ENCODE measurements at regions not wholly inside any gene's neighbourhood (a gene's known extent, or its start where the extent isn't known, plus 50 kb on each side); places are given as distances from the start of the nearest gene placed in this dataset.
"Not testable (repeated sequence)": the region's sequence is repeated elsewhere in the genome, so short reads cannot be mapped to it uniquely, and the experiment has no call there.

DNA sequence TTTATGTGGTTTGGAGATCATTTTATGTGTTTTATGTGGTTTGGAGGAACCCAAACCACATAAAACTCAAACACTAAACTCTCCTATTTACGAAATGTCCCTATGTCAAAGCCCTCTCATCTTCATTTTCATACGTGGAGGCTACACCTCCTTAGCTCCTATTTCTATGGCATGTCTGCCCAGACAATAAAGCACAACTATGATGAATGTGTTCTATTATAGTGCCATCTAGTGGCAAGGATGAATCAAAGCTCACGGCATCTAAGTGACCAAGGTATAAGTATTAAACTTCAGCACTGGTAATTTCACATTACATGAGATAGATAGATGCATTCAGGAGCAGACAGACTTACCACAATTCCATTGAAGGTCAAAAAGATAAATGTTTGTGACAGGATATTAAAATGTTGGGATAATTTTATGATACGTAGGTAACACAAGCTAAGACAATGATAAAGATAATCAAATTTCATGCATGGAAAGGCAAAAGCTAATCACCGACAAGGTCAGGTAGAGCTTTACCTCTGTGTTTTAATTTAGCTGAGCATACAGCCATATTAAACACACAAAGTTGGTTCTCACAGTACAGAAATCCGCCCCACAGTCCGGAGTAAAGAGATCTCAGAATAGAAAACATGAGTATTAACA lies 130.6 kb upstream of the FHIT start:
- DNase-seq = peak; percentile 44

DNA sequence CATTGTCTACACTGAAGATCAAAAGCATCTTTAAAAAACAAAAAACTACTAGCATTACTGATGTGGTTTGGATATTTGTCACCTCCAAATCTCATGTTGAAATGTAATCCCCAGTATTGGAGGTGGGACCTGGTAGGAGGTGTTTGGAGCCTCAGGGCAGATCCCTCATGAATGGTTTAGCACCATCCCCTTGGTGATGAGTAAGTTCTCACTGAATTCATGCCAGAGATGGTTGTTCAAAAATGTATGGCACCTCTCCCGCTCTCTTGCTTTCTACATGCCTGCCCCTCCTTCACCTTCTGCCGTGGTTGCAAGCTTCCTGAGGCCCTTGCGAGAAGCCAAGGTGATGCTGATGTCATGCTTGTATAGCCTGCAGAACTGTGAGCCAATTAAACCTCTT lies 136.6 kb upstream of the FHIT start:
- DNase-seq = no peak

DNA sequence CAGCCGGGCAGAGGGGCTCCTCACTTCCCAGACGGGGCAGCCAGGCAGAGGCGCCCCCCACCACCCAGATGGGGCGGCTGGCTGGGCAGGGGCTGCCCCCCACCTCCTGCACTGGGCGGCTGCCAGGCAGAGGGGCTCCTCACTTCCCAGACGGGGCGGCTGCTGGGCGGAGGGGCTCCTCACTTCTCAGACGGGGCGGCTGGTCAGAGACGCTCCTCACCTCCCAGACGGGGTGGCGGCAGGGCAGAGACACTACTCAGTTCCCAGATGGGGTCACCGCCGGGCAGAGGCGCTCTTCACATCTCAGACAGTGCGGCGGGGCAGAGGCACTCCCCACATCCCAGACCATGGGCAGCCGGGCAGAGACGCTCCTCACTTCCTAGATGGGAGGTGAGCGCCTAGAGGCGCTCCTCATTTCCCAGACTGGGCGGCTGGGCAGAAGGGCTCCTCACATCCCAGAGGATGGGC lies 142.3 kb upstream of the FHIT start:
- not testable (repeated sequence) for DNase-seq

DNA sequence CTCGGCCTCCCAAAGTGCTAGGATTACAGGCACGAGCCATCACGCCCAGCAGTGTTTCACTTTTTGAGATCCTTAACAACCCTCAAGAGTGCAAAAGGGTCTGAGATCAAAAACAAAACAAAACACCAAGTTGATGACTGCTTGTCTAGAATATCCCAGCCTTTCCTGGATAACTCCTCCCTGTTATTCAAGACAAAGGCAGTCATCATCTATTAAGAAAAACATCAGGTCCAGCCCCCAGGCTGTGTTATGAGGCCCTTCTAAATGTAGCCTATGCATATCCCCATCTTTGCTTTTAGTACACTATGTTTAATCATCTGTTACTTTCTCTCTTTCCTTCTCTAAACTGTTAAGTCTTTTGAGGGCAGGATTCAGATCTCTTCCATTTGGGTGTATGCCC lies 150.1 kb upstream of the FHIT start:
- no peak for DNase-seq

DNA sequence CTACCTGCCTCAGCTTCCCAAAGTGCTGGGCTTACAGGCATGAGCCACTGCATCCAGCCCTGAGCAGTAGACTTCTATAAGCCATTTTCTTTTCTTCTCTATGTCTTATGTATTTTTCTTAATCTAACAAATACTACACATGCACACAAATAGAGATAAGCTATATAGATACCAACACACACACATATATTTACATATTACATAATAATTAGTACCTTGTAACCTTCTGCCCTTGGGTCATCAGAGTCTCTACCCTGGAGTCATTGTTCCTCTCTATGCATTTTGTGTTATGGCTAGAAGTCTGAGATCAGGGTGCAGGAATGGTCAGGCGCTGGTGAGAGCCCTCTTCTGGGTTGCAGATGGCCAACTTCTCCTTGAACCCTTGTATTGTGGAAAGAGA lies 154.0 kb upstream of the PTPRG start:
- no peak for DNase-seq

DNA sequence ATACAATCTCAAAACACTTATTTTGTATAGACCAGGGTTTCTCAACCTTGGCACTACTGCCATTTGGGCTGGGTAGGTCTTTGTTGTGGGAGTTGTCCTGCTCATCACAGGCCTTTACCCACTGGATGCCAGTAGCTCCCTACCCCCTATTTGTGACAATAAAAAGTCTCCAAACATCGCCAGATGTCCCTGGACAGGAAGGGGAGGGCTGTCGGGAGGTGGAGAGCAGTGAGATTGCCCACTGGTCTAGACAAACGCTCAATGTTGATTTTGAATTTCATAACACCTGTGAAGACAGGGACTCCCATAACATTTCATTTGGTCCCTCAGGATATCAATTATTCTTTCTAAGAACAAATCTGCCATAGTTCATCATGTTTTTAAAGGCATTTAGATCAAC lies 151.7 kb upstream of the PTPRG start:
- DNase-seq = no peak

DNA sequence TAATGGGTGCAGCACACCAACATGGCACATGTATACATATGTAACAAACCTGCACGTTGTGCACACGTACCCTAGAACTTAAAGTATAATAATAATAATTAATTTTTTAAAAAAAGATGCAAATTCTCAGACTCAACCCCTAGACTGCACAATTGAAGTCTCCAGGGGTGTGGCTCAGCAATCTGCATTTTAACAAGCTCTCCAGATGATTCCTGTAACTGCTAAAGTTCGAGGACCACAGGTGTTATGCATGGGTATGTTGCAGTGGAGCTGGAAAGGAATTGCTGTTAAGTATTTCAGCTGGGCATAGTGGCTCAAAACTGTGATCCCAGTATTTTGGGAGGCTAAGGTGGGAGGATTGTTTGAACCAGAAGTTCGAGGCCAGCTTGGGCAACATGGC lies 151.0 kb upstream of the PTPRG start:
- DNase-seq = not testable (repeated sequence)

DNA sequence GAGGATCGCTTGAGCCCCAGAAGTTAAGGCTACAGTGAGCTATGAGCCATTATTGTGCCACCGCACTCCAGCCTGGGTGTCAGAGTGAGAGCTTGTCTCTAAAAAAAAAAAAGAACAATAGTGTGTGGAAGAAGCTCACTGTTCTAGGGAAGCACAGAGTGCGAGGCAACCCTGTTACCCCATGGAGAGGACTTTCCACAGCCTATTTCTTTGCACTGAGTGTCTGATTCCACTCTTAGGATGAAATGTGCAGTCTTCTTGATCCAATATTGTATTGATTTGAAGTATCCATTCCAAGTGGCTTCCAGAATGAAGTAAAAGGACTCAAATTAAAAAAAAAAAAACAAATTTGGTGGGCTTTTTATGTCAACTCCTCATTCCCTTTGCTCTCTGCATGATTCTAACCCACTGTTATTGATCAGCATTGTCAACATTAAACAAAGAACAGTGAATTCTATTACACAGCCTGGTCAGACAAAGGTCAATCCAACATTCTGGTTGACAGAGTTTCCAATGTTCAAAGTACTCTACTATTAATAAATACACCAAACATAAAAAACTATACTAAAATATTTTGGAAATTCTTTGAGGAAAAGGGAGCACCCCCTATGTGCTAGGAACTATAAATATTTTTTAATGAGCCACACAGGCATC lies 150.2 kb upstream of the PTPRG start:
- DNase-seq = no peak

DNA sequence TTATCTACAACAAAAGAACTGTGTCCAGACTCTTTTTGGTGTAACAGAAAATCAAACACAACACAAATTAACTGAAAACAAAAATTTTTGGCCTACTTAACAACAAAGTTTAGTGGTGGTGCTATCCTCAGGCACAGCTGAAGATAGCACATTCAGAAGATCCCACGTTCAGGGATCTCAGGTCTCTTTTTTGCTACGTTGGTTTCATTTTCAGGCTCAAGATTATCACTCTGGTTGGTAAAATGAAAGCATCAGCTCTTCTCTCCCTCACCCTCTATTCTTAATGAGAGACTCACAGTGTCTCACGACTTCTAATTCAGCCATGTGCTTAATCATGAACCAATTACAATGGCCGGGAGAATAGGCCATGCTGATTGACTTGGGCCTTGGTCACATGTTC lies 146.9 kb upstream of the PTPRG start:
- no peak for DNase-seq

DNA sequence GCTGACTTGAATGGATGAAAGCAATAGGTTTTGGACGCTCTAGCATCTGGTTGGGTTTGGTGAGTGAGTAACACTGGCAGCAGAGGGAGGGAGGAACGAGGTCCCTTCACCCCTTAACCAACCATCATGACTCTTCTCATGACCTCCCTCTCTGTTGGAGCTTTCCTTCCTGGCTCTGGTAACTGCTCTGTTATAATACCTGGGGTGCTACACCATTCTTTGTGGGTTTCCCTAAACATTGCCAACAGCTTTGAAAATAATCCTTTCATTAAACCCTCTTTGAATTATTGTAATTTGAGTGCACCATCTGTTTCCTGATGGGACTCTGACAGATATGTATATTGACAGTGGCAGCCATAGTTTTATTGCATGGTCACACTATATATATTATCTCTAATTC lies 146.2 kb upstream of the PTPRG start:
- DNase-seq = no peak

DNA sequence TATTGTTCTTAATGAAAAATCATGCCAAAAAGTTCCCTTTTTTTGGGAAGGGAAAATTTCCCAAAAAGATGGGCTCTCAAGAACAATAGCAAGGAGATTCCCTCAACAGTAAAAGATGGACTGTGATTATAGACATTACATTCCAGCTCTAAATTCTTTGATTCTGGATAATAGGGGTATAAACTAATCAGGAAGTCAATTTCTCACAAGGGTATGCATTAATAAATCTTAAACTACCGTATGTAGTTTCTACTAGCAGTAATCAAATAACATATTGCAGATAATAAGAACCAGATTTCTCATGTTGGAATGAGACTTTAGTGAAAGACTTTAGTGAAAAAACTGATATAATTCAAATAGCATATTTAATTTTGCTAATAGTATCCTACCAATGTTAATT lies 144.8 kb upstream of the PTPRG start:
- DNase-seq = no peak

DNA sequence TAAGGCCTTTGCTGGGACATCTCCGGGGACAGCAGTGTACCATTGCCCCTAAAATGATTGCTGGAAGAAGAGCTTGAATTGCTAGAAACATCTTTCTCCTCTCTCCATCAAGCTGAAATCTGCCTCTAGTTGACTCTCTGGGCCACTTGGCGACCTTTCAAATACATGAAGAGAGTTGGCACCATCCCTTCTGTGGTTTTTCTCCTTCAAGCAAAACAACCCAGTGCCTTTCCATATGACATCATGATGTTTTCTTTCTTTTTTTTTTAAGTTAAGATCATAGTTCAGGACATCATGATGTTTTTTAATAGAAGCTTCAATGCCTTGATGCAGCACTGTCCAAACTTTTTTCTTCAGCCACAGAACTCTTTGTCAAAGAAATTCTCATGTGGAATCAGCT lies 144.0 kb upstream of the PTPRG start:
- DNase-seq = no peak

DNA sequence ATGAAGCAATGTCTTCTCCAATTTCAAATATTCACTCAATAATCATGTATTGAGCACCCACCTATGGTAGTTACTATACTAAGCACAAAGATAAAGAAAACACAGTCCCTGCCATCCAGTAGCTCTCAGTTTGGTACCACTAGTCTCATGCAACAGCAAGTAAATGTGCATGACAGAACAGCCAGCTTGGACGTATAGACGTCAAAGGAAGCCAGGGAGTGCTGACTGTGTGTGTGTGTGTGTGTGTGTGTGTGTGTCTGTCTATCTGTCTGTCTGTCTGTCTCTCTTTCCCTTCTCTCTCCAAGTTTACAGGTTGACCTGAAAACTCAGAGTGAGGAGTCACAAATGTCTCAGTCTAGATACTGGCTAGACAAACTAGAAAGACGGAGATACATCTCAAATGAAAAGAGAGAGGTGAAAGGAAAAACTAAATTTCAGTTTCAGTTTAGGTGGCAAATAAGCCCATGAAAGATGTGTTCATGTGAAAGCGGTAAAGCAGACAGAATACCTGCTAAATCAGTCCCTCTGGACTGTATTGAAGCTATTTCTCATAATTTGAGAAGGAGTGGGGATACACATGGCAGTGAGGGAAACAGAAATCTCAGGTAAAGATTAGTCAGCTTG lies 141.1 kb upstream of the PTPRG start:
- DNase-seq = no peak

DNA sequence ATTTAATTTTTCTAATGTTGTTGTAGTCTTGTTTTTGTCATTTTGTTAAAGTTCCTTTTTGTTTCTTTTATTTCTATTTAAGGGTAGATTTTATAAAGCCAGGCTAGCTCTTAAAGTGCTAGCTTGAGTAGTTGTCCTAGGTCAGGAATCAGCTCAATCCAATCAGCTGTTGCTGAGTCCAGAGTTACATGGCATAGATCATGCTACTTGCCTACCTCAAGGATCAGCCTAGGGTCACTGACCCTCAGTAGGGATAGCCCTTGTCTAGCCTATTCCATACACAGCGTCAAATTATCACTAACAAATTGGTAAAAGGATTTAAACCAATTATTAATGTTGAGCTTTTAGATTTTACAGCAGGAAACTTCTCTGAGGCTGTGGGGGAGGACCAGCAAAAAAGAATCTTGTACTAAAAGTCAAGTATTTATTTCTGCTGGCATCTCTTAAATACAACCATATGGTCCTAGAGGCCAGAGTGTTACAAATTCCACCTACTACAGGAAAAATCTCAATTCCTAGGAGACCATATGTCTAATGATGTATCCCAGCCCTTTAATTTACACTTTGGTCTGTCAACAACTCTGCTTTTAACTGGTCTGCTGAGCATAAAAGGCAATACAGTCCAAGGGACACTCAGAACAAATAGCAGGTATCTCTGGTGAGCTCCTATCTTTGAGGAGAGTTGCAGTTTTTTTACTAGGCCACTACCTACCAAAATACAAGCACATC lies 138.3 kb upstream of the PTPRG start:
- no peak for DNase-seq

DNA sequence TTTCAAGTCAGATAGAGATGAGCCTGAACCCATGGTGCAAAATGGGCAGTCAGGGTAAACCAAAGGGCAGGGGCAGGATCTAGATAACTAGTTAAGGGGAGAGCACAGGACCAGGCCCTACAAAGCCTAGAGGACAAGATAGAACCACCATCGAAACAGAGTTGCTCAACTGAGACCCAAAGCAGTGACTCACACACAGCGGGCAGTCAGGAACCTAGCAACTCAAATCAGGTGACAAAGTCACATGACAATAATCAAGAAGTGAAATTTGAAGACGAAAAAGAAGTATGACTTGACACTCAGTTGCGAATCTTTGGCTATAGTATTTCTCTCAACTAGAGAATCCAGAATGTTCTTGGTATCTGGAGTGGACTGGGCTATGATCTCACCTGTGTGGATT lies 136.0 kb upstream of the PTPRG start:
- no peak for DNase-seq

DNA sequence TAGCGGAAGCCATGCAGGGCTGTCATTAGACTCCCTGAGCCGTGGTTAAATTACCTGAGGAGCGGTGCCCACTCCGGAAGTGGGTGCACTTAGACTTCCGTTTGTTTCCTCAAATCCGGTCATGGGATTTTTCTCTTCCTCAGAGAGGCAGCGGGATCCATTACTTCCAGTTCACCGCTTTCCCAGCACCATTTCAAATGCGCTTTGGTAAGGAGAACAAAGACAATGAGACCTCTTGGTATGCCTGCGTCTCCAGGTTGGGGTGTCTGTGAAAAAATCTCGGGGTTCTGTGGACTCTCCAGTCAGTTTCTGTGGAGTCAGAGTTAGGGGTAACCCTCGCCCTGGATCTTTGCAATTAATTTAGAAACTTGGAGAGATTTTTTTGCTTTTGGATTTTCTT lies 132.3 kb upstream of the PTPRG start:
- no peak for DNase-seq

DNA sequence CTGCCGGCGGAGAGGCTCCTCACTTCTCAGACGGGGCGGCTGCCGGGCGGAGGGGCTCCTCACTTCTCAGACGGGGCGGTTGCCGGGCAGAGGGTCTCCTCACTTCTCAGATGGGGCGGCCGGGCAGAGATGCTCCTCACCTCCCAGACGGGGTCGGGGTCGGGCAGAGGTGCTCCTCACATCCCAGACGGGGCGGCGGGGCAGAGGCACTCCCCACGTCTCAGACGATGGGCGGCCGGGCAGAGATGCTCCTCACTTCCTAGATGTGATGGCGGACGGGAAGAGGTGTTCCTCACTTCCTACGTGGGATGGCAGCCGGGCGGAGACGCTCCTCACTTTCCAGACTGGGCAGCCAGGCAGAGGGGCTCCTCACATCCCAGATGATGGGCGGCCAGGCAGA lies 126.5 kb upstream of the PTPRG start:
- not testable (repeated sequence) for DNase-seq

DNA sequence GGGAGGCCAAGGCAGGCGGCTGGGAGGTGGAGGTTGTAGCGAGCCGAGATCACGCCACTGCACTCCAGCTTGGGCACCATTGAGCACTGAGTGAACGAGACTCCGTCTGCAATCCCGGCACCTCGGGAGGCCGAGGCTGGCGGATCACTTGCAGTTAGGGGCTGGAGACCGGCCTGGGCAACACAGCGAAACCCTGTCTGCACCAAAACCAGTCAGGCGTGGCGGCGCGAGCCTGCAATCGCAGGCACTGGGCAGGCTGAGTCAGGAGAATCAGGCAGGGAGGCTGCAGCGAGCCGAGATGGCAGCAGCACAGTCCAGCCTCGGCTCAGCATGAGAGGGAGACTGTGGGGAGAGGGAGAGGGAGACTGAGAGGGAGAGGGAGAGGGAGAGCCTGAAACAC lies 126.0 kb upstream of the PTPRG start:
- not testable (repeated sequence) for DNase-seq

DNA sequence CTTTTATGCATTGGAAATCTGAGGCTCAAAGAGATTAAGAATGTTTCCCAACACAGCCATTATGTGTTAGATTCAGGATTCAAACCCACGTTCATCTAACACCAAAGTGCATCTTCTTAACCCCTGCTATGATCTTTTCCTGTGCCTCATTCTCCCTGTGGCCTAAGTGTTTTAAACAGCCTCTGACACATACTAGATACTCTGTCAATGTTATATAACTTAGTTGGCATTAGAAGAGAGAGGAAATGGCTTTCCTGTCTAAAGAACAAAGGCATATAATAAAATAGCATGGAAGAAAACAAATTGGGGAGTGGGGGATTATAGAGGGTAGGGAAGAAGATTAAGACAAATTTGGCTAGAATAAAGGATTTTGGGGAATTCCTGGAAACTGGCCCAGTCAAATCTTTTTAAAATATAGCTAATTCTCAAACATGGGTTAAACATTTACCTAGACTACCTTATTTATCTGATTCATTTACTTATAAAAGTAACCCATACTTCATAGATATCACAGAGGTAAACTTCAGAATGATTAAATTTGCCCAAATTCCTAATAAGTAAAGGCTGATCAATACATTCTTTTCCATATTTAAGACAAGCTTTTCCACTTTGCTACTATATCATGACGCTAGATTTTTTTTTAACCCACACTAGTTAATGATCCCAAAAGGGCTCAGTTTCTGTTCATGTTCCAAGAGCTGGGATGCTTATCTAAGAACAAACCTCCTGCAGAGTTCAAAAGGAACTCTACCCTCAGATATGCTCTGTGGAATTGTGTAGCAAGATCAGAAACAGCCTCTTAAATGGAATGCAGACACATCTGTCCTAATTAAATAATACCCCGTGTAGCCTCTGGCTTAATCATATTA lies 122.9 kb upstream of the PTPRG start:
- DNase-seq = no peak

DNA sequence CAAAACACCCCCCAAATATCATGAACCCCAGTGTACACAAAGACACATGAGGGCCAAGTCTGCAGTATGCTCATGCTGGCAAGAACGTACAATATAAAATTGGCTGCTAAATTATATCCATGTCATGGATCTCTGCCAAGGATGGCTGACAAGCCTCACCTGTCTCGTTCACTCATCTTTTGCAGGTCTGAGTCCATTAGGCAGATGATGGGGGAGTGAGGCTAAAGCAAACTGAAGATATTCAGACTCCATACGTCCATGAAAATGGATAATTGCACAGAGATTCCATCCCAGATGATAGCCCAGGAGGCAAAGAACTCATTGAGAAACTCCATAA lies 122.3 kb upstream of the PTPRG start:
- no peak for DNase-seq

DNA sequence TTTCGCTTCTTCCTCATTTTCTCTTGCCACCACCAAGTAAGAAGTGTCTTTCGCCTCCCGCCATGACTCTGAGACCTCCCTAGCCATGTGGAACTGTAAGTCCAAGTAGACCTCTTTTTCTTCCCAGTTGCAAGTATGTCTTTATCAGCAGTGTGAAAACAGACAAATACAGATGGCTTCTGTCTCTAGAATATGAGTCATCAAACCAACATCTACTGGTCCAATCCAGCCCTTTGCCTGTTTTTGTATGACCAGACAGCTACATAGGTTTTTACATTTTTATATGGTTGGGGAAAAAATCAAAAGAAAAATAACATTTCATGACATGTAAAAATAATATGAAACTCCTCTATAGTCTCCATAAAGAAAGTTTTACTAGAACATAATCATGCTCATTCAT lies 118.7 kb upstream of the PTPRG start:
- DNase-seq = no peak

DNA sequence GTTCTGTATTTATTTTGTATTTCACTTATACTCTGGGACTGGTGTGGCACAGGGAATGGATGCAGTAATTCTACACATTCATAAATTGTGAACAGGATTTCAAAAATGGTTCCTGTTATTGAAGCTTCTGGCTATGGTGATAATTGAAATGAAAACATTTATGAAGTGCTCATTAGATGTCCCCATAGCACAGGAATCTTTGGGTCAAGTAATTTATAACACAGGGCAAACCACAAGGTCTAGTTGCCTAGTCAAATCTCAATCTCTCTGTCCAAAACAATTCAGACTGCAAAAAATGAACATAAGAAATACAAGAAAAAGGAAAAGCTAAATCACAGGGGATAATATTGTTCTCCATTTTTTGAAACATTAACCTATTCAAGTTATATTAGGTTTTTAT lies 117.5 kb upstream of the PTPRG start:
- no peak for DNase-seq

DNA sequence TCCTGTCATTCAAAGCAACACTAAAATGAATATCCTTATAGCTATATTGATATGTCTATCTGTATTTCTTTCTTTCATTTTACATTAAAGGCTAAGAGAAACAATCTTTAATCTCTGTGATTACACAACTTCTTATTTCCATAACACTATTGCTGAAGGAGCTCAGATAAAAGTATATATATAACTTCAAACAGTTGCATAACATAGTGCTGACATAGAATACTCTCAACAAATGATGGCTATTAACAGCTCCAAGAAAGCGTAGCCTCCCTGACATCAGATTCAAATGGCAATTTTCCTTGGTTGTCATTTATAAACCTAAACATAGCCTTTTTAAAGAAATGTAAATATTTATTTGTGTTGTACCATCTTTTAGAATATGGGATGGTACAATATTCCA lies 116.6 kb upstream of the PTPRG start:
- DNase-seq = no peak
